GM12878 (cell line): ENCODE measurements at regions not wholly inside any gene's neighbourhood (a gene's known extent, or its start where the extent isn't known, plus 50 kb on each side); places are given as distances from the start of the nearest gene placed in this dataset.
A peak's percentile ranks its signal among the peaks of the same experiment; 100 is the strongest.

Source experiments
- ATAC-seq: fragments of 200-7000 bp; cut with Tn5 transposase; 3 replicates; pipeline ENCODE4 v1.9.1; 2020; ENCODE audit warnings: mild to moderate bottlenecking, moderate library complexity
- BruUV-seq: library from RNA; stranded (reverse); fragments of 400-500 nt; replicated peaks from 2 replicates; lab custom pipeline; 2021; lab: Mats Ljungman, UMichigan
- CTCF ChIA-PET: fragments of 300-600 bp; sonication (Branson Sonifier 250); formaldehyde crosslinking; extraction: SDS; loops from one replicate; lab custom pipeline; 2021; ENCODE audit warnings: inconsistent platforms; lab: Yijun Ruan, JAX
- POLR2A ChIA-PET: fragments of 350-600 bp; formaldehyde crosslinking; extraction: SDS; loops from one replicate; lab custom pipeline; 2021; ENCODE audit warnings: inconsistent platforms; lab: Charles Lee
- RAD21 ChIA-PET: fragments of 300-600 bp; sonication (Branson Sonifier 250); formaldehyde crosslinking; loops from one replicate; lab custom pipeline; 2023; ENCODE audit warnings: antibody characterized with exemption; ENCODE audit not compliant: unreplicated experiment; lab: Charles Lee
- SMC1A ChIA-PET: fragments of 300-600 bp; sonication (Branson Sonifier 250); formaldehyde crosslinking; loops from one replicate; lab custom pipeline; 2023; ENCODE audit not compliant: unreplicated experiment, uncharacterized antibody; lab: Charles Lee
- DNase-seq: peaks from one replicate; pipeline ENCODE4 v3.0.0-alpha.2; 2011; ENCODE audit warnings: low read depth, low spot score
- FAIRE-seq: peaks from 3 replicates; lab custom pipeline; 2011; peaks lifted over from hg19 to GRCh38; lab: Jason Lieb, UNC
- H2AFZ ChIP-seq: 2 replicates; pipeline ENCODE4 v1.6.0; 2011; ENCODE audit warnings: low read depth, low read length, control low read depth; ENCODE audit not compliant: control insufficient read depth
- H3K27ac ChIP-seq: 2 replicates; pipeline ENCODE4 v1.5.1; 2011; ENCODE audit warnings: control low read depth; ENCODE audit not compliant: control insufficient read depth, insufficient read depth
- H3K27me3 ChIP-seq, 2 experiments: replicated peaks in 1 of 2; 2 replicates each; pipeline versions ENCODE4 v1.6.0 to v1.6.1; 2011; ENCODE audit warnings: low read length in 1 of 2; ENCODE audit not compliant: control insufficient read depth in 2 of 2, insufficient read depth in 2 of 2
- H3K36me3 ChIP-seq, 2 experiments: 2 replicates each; pipeline ENCODE4 v1.5.1; 2011; ENCODE audit warnings: low read length in 1 of 2; ENCODE audit not compliant: control insufficient read depth in 2 of 2, insufficient read depth in 2 of 2
- H3K4me1 ChIP-seq: 2 replicates; pipeline ENCODE4 v1.6.1; 2011; ENCODE audit warnings: mild to moderate bottlenecking, low read length, moderate library complexity, mixed read lengths; ENCODE audit not compliant: control insufficient read depth, insufficient read depth
- H3K4me2 ChIP-seq: 2 replicates; pipeline ENCODE4 v1.6.0; 2011; ENCODE audit warnings: control low read depth; ENCODE audit not compliant: control insufficient read depth, insufficient read depth
- H3K4me3 ChIP-seq: fragments of 200-600 bp; sonication (generic); 2 replicates; pipeline ENCODE4 v1.5.1; 2016
- H3K79me2 ChIP-seq: 2 replicates; pipeline ENCODE4 v1.6.0; 2011; ENCODE audit warnings: low read length; ENCODE audit not compliant: control insufficient read depth, insufficient read depth
- H3K9ac ChIP-seq: 2 replicates; pipeline ENCODE4 v1.8.0; 2011; ENCODE audit warnings: low read length, control low read depth, mixed read lengths; ENCODE audit not compliant: control insufficient read depth, insufficient read depth
- H3K9me3 ChIP-seq: replicated peaks from 3 replicates; pipeline ENCODE4 v1.5.1; 2011; ENCODE audit warnings: mild to moderate bottlenecking, low read length; ENCODE audit not compliant: control insufficient read depth, insufficient read depth
- H4K20me1 ChIP-seq: 2 replicates; pipeline ENCODE4 v1.6.0; 2011; ENCODE audit not compliant: control insufficient read depth, insufficient read depth
- BACH1 ChIP-seq: fragments of 450-650 bp; IDR thresholded peaks from 2 replicates; pipeline ENCODE4 v1.6.1; 2017; ENCODE audit warnings: mild to moderate bottlenecking, borderline replicate concordance
- BCLAF1 ChIP-seq: fragments of 450-650 bp; IDR thresholded peaks from 2 replicates; pipeline ENCODE4 v1.6.1; 2017; ENCODE audit warnings: antibody characterized with exemption, mild to moderate bottlenecking, moderate library complexity
- DPF2 ChIP-seq: fragments of 450-650 bp; IDR thresholded peaks from 2 replicates; pipeline ENCODE4 v1.6.1; 2017; ENCODE audit warnings: mild to moderate bottlenecking
- E2F8 ChIP-seq: fragments of 450-650 bp; IDR thresholded peaks from 2 replicates; pipeline ENCODE4 v1.6.1; 2018; ENCODE audit warnings: mild to moderate bottlenecking, low read depth, moderate library complexity; ENCODE audit not compliant: partially characterized antibody
- FOXK2 ChIP-seq: fragments of 450-650 bp; IDR thresholded peaks from 2 replicates; pipeline ENCODE4 v1.6.1; 2017; ENCODE audit warnings: mild to moderate bottlenecking, moderate library complexity
- KAT2A ChIP-seq: conservative IDR thresholded peaks from 2 replicates; pipeline ENCODE4 v1.6.1; 2011; ENCODE audit warnings: low read depth, low read length; ENCODE audit not compliant: control insufficient read depth
- MEF2B ChIP-seq: fragments of 450-650 bp; IDR thresholded peaks from 2 replicates; pipeline ENCODE4 v1.6.1; 2018; ENCODE audit warnings: mild to moderate bottlenecking, moderate library complexity; ENCODE audit not compliant: partially characterized antibody, poor library complexity, severe bottlenecking
- NRF1 ChIP-seq: conservative IDR thresholded peaks from 2 replicates; pipeline ENCODE4 v1.6.1; 2011; ENCODE audit warnings: mild to moderate bottlenecking, low read depth, low read length, improper control_type of control experiment
- RUNX3 ChIP-seq: IDR thresholded peaks from 2 replicates; pipeline ENCODE4 v1.6.1; 2012; ENCODE audit warnings: low read length, inconsistent platforms
- USF1 ChIP-seq: IDR thresholded peaks from 2 replicates; pipeline ENCODE4 v1.6.1; 2011; ENCODE audit warnings: borderline replicate concordance, low read depth, mild to moderate bottlenecking, moderate library complexity, mixed read lengths, low read length; ENCODE audit not compliant: insufficient read depth; ENCODE audit errors: extremely low read length
- WGBS: methylation state at CpG from one replicate; pipeline ENCODE4 v1.1.6; 2016; ENCODE audit warnings: low lambda C conversion rate; ENCODE audit not compliant: insufficient replicate concordance, insufficient coverage; ENCODE audit errors: missing lambda C conversion rate; 5-methylcytosine and 5-hydroxymethylcytosine counted together
- in situ Hi-C: fragments of 300-500 bp; cut with MboI; formaldehyde crosslinking; loops from 9 replicates; pipeline ENCODE4 v1.14.3; 2018; ENCODE audit warnings: mixed read lengths
- intact Hi-C: fragments of 100-400 bp; cut with micrococcal nuclease; formaldehyde crosslinking; loops from one replicate; pipeline ENCODE4 v1.14.2; 2022; ENCODE audit not compliant: unreplicated experiment

- no peak for TF ChIP-seq E2F8
- TF ChIP-seq BCLAF1: no peak
- TF ChIP-seq FOXK2: no peak
Observed at GRCh38 chr17:77399319-77399957, 258.7 kb downstream of the SEC14L1 start (continued).

- POLR2A ChIA-PET: interaction anchor here (1.0 to 1.6 kb wide), 2 partner anchors 68 to 484 kb away, joined by 3 read pairs; no protein-coding TSS in a partner anchor
- H3K4me3 ChIP-seq: no peak overlapping the region
- intact Hi-C loops: loop anchor here (1.0 to 2.0 kb wide), 2 partner anchors 70 to 95 kb away; no protein-coding TSS in a partner anchor
- peaks cover 0 to 20% of the 10 kb centered on the region in 2 experiments; a peak in 3 of 4 replicates for H3K36me3 ChIP-seq
- in situ Hi-C loops: no loop called here
- H3K27ac ChIP-seq: peak overlapping the region; percentile 3; the same call in 1 of the 2 replicates
- H3K9me3 ChIP-seq: no peaks in the 10 kb centered on the region
- H3K9ac ChIP-seq: no peak overlapping the region
- H3K4me2 ChIP-seq: peak overlapping the region; percentile 35
- ATAC-seq (peak; percentile 75), DNase-seq (no peak), FAIRE-seq (peak; percentile 56)
- CTCF ChIA-PET: interaction anchor here (0.5 to 4.6 kb wide), 33 partner anchors 9 to 613 kb away, joined by 3 to 83 read pairs (median 5); no protein-coding TSS in a partner anchor
- no peaks in the 10 kb centered on the region for H3K27me3 ChIP-seq
- SMC1A ChIA-PET: interaction anchor here (1.0 to 3.1 kb wide), 17 partner anchors 11 to 614 kb away, joined by 3 to 46 read pairs (median 5); no protein-coding TSS in a partner anchor
- 28% methylated on average over 8 of the region's 8 CpGs for WGBS
- H2AFZ ChIP-seq: no peak overlapping the region
- H4K20me1 ChIP-seq: no peaks in the 10 kb centered on the region
- peaks cover 26% of the 10 kb centered on the region for H3K79me2 ChIP-seq
- RAD21 ChIA-PET: interaction anchor here (0.7 to 3.1 kb wide), 12 partner anchors 21 to 619 kb away, joined by 3 to 29 read pairs (median 4); no protein-coding TSS in a partner anchor
- no TSS peak for BruUV-seq
- peaks cover 28% of the 10 kb centered on the region for H3K4me1 ChIP-seq
- TF ChIP-seq RUNX3 (peak; percentile 48), KAT2A (no peak), USF1 (no peak), DPF2 (no peak), MEF2B (peak; percentile 56), NRF1 (no peak), BACH1 (no peak)
Observed at GRCh38 chr17:77400445-77400870, 259.7 kb downstream of the SEC14L1 start.
